Neural progenitor cell (in vitro differentiated cells): ENCODE measurements at regions not wholly inside any gene's neighbourhood (a gene's known extent, or its start where the extent isn't known, plus 50 kb on each side); places are given as distances from the start of the nearest gene placed in this dataset.

ENCODE experiments used
- DNase-seq: peaks from one replicate; pipeline ENCODE4 v3.0.0-alpha.2; 2016; ENCODE audit warnings: low spot score
- H2AFZ ChIP-seq: fragments of 200-600 bp; sonication (generic); replicated peaks from 2 replicates; pipeline ENCODE4 v1.6.1; 2016; ENCODE audit warnings: antibody characterized with exemption
- H3F3A ChIP-seq: fragments of 200-600 bp; sonication (generic); 2 replicates; pipeline ENCODE4 v1.6.1; 2016; ENCODE audit warnings: antibody characterized with exemption, low read depth
- H3K27ac ChIP-seq: fragments of 200-600 bp; sonication (generic); 2 replicates; pipeline ENCODE4 v1.5.1; 2016; ENCODE audit warnings: mild to moderate bottlenecking
- H3K27me3 ChIP-seq: fragments of 200-600 bp; sonication (generic); 2 replicates; pipeline ENCODE4 v1.6.1; 2016; ENCODE audit warnings: mild to moderate bottlenecking, moderate library complexity
- H3K36me3 ChIP-seq: fragments of 200-600 bp; sonication (generic); 2 replicates; pipeline ENCODE4 v1.5.1; 2016
- H3K4me1 ChIP-seq: fragments of 200-600 bp; sonication (generic); 2 replicates; pipeline ENCODE4 v1.6.1; 2016; ENCODE audit warnings: mixed run types
- H3K4me2 ChIP-seq: fragments of 200-600 bp; sonication (generic); 2 replicates; pipeline ENCODE4 v1.6.1; 2016
- H3K4me3 ChIP-seq: fragments of 200-600 bp; sonication (generic); 2 replicates; pipeline ENCODE4 v1.5.1; 2016
- H3K79me2 ChIP-seq: fragments of 200-600 bp; sonication (generic); 2 replicates; pipeline ENCODE4 v1.6.1; 2016; ENCODE audit warnings: low read depth
- H3K9ac ChIP-seq: fragments of 200-600 bp; sonication (generic); 2 replicates; pipeline ENCODE4 v1.6.1; 2016
- H3K9me3 ChIP-seq: fragments of 200-600 bp; sonication (generic); 2 replicates; pipeline ENCODE4 v1.5.1; 2016; ENCODE audit warnings: low read depth
- H4K20me1 ChIP-seq: fragments of 200-600 bp; sonication (generic); 2 replicates; pipeline ENCODE4 v1.6.1; 2016; ENCODE audit warnings: low read depth
- H3K27ac Mint-ChIP-seq: 3 replicates; pipeline ENCODE4 v1.8.0; 2021; ENCODE audit warnings: mixed read lengths
- H3K27me3 Mint-ChIP-seq: 2 replicates; pipeline ENCODE4 v1.8.0; 2022; ENCODE audit warnings: low read depth, mild to moderate bottlenecking, inconsistent platforms, moderate library complexity, mixed read lengths; ENCODE audit not compliant: insufficient read depth
- H3K36me3 Mint-ChIP-seq: 3 replicates; pipeline ENCODE4 v1.8.0; 2021; ENCODE audit warnings: mixed read lengths
- H3K4me1 Mint-ChIP-seq: 3 replicates; pipeline ENCODE4 v1.8.0; 2021; ENCODE audit warnings: mixed read lengths
- H3K4me3 Mint-ChIP-seq: 3 replicates; pipeline ENCODE4 v1.8.0; 2021; ENCODE audit warnings: mild to moderate bottlenecking, moderate library complexity, mixed read lengths
- H3K9me3 Mint-ChIP-seq: 3 replicates; pipeline ENCODE4 v1.8.0; 2020; ENCODE audit warnings: mixed read lengths
- CTCF ChIP-seq: fragments of 200-600 bp; sonication (generic); IDR thresholded peaks from 2 replicates; pipeline ENCODE4 v1.5.1; 2017; ENCODE audit warnings: antibody characterized with exemption, mild to moderate bottlenecking
- EZH2 ChIP-seq: fragments of 200-600 bp; sonication (generic); IDR thresholded peaks from 2 replicates; pipeline ENCODE4 v1.6.1; 2017; ENCODE audit warnings: antibody characterized with exemption, mild to moderate bottlenecking, moderate library complexity
- EZH2phosphoT487 ChIP-seq: fragments of 200-600 bp; sonication (generic); IDR thresholded peaks from 2 replicates; pipeline ENCODE4 v1.6.1; 2017; ENCODE audit warnings: antibody characterized with exemption

- H3K9ac ChIP-seq: no peak overlapping the region
- Mint-ChIP-seq H3K4me1 (peaks cover 10% of the 10 kb centered on the region), H3K27me3 (peaks cover 2% of the 10 kb centered on the region), H3K27ac (no peak overlapping the region), H3K36me3 (peaks cover 6% of the 10 kb centered on the region), H3K4me3 (no peak overlapping the region), H3K9me3 (peaks cover 16% of the 10 kb centered on the region)
- no peak overlapping the region for H3K4me2 ChIP-seq
- no peak for DNase-seq
- no peaks in the 10 kb centered on the region for H3F3A ChIP-seq
- no peaks in the 10 kb centered on the region for H3K9me3 ChIP-seq
- H3K4me1 ChIP-seq: peaks cover 16% of the 10 kb centered on the region
- no peaks in the 10 kb centered on the region for H3K27me3 ChIP-seq
- H3K4me3 ChIP-seq: no peak overlapping the region
- H3K36me3 ChIP-seq: no peaks in the 10 kb centered on the region
- no peaks in the 10 kb centered on the region for H3K79me2 ChIP-seq
- H3K27ac ChIP-seq: no peak overlapping the region
- no peak overlapping the region for H2AFZ ChIP-seq
- TF ChIP-seq CTCF (no peak), EZH2 (no peak), EZH2phosphoT487 (no peak)
- no peaks in the 10 kb centered on the region for H4K20me1 ChIP-seq
These were observed 80.3 kb downstream of the DIRAS3 start for GRCh38 chr1:67970088-67970487.

- Mint-ChIP-seq H3K9me3 (peaks cover 18% of the 10 kb centered on the region), H3K27ac (no peak overlapping the region), H3K4me3 (no peak overlapping the region), H3K36me3 (peaks cover 6% of the 10 kb centered on the region), H3K4me1 (peaks cover 13% of the 10 kb centered on the region), H3K27me3 (peaks cover 2% of the 10 kb centered on the region)
- TF ChIP-seq EZH2: no peak
- no peak for TF ChIP-seq CTCF
- Histone ChIP-seq H3K27me3 (no peaks in the 10 kb centered on the region), H3K4me3 (no peak overlapping the region), H3K36me3 (no peaks in the 10 kb centered on the region), H3K4me2 (no peak overlapping the region), H4K20me1 (no peaks in the 10 kb centered on the region), H3K9ac (no peak overlapping the region), H3K9me3 (no peaks in the 10 kb centered on the region), H3K27ac (no peak overlapping the region), H3K79me2 (no peaks in the 10 kb centered on the region), H3F3A (no peaks in the 10 kb centered on the region), H2AFZ (no peak overlapping the region), H3K4me1 (peaks cover 12% of the 10 kb centered on the region)
- no peak for DNase-seq
These were observed 81.0 kb downstream of the DIRAS3 start for GRCh38 chr1:67969446-67969845.

DNA sequence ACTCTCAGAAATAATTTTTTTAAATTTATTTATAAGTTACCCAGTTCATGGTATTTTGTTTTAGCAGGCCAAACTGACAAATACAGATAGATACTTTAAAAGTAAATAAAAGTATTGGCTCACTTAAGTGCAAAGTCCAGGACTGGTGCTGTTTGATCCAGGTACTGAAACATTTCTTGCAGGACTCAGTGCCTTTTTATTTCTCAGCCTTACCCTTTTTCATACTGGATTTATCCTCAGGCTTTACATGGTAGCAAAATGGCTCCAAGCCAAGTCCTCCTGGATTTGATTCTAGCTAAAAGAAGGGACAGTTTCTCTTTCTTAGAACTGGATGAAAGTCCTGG lies 83.8 kb downstream of the DIRAS3 start:
- no peak for TF ChIP-seq EZH2
- no peak for TF ChIP-seq CTCF
- no peak for TF ChIP-seq EZH2phosphoT487
- peaks cover 8% of the 10 kb centered on the region for H3K4me1 Mint-ChIP-seq
- H3K27me3 Mint-ChIP-seq: peaks cover 2% of the 10 kb centered on the region
- Histone ChIP-seq H3K36me3 (no peaks in the 10 kb centered on the region), H3K4me3 (no peak overlapping the region), H3K27me3 (no peaks in the 10 kb centered on the region), H3K79me2 (no peaks in the 10 kb centered on the region), H3K9me3 (no peaks in the 10 kb centered on the region), H4K20me1 (no peaks in the 10 kb centered on the region), H3K27ac (no peak overlapping the region), H3K4me1 (peaks cover 6% of the 10 kb centered on the region), H3F3A (no peaks in the 10 kb centered on the region), H3K4me2 (no peak overlapping the region), H2AFZ (no peak overlapping the region), H3K9ac (no peak overlapping the region)
- DNase-seq: no peak
- H3K9me3 Mint-ChIP-seq: peaks cover 26% of the 10 kb centered on the region
- H3K36me3 Mint-ChIP-seq: peaks cover 4% of the 10 kb centered on the region
- H3K4me3 Mint-ChIP-seq: no peak overlapping the region
- no peak overlapping the region for H3K27ac Mint-ChIP-seq
